DND-41 (cell line): ENCODE measurements at regions not wholly inside any gene's neighbourhood (a gene's known extent, or its start where the extent isn't known, plus 50 kb on each side); places are given as distances from the start of the nearest gene placed in this dataset.

Source experiments
- EZH2 ChIP-seq: IDR thresholded peaks from 3 replicates; pipeline ENCODE4 v1.6.1; 2012; ENCODE audit warnings: borderline replicate concordance, low read depth, mild to moderate bottlenecking, moderate library complexity, low read length, inconsistent platforms; ENCODE audit not compliant: severe bottlenecking
- TF ChIP-seq, protein P1 (sequence below): IDR thresholded peaks from 2 replicates; pipeline ENCODE4 v1.5.1; 2012; ENCODE audit warnings: borderline replicate concordance, low read length, moderate library complexity, mild to moderate bottlenecking; ENCODE audit not compliant: poor library complexity, severe bottlenecking; ENCODE audit errors: extremely low read depth

DNA sequence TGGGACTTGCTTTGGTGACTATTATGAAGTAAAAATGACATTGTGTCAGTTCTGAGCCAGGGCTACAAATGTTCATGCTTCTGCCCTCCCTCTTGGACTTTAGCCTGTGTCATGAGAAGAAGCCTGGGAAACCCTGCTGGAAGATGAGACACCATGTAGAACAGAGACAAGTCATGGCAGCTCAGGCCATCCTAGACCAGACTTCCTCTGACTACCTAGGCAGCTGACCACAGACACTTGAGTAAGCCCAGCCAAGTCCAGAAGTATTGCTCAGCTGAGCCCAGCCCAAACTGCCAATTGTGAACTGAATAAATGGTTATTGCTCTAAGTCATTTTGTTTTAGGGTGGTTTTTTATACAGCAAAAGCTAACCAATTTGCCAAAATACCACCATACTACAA, 467.6 kb upstream of the CNKSR2 start:
- TF ChIP-seq, protein P1, sequence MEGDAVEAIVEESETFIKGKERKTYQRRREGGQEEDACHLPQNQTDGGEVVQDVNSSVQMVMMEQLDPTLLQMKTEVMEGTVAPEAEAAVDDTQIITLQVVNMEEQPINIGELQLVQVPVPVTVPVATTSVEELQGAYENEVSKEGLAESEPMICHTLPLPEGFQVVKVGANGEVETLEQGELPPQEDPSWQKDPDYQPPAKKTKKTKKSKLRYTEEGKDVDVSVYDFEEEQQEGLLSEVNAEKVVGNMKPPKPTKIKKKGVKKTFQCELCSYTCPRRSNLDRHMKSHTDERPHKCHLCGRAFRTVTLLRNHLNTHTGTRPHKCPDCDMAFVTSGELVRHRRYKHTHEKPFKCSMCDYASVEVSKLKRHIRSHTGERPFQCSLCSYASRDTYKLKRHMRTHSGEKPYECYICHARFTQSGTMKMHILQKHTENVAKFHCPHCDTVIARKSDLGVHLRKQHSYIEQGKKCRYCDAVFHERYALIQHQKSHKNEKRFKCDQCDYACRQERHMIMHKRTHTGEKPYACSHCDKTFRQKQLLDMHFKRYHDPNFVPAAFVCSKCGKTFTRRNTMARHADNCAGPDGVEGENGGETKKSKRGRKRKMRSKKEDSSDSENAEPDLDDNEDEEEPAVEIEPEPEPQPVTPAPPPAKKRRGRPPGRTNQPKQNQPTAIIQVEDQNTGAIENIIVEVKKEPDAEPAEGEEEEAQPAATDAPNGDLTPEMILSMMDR, result no peak
- no peak for TF ChIP-seq EZH2
